ENCODE measurements at regions not wholly inside any gene's neighbourhood (a gene's known extent, or its start where the extent isn't known, plus 50 kb on each side); places are given as distances from the start of the nearest gene placed in this dataset.
A peak's percentile ranks its signal among the peaks of the same experiment; 100 is the strongest.

- Histone ChIP-seq H3K27me3 (ENCODE audit: low read depth) (no peaks in the 10 kb centered on the region), H3K4me3 (no peak overlapping the region), H3K36me3 (replicated peaks) (no peaks in the 10 kb centered on the region), H3K9me3 (no peaks in the 10 kb centered on the region), H3K4me1 (no peaks in the 10 kb centered on the region)
- in situ Hi-C loops (cut with MboI; ENCODE audit: low sequenced_read_pairs) = no loop called here
- DNase-seq (ENCODE audit: low spot score in 2 of 2) = no peak
Measured at GRCh38 chr22:49562685-49563249, 264.9 kb downstream of the BRD1 start.

- H3K27me3 ChIP-seq (ENCODE audit: low read depth) = no peaks in the 10 kb centered on the region
- in situ Hi-C loops (cut with MboI; ENCODE audit: low sequenced_read_pairs) = no loop called here
- no peak overlapping the region for H3K4me3 ChIP-seq
- no peaks in the 10 kb centered on the region for H3K36me3 ChIP-seq (replicated peaks)
- H3K9me3 ChIP-seq = no peaks in the 10 kb centered on the region
- H3K4me1 ChIP-seq = no peaks in the 10 kb centered on the region
- DNase-seq (ENCODE audit: low spot score in 2 of 2) = no peak
Measured at GRCh38 chr22:49561976-49562375, 265.7 kb downstream of the BRD1 start.

GRCh38 chr22:49561338-49561737, 266.3 kb downstream of the BRD1 start:
- no peak overlapping the region for H3K4me3 ChIP-seq
- no peaks in the 10 kb centered on the region for H3K36me3 ChIP-seq (replicated peaks)
- no peaks in the 10 kb centered on the region for H3K4me1 ChIP-seq
- no peaks in the 10 kb centered on the region for H3K9me3 ChIP-seq
- DNase-seq (ENCODE audit: low spot score in 2 of 2) = no peak
- H3K27me3 ChIP-seq (ENCODE audit: low read depth) = no peaks in the 10 kb centered on the region
- in situ Hi-C loops (cut with MboI; ENCODE audit: low sequenced_read_pairs) = no loop called here

- H3K27me3 ChIP-seq (ENCODE audit: low read depth) = no peaks in the 10 kb centered on the region
- in situ Hi-C loops (cut with MboI; ENCODE audit: low sequenced_read_pairs) = no loop called here
- H3K9me3 ChIP-seq = no peaks in the 10 kb centered on the region
- no peaks in the 10 kb centered on the region for H3K4me1 ChIP-seq
- DNase-seq (ENCODE audit: low spot score in 2 of 2) = peak in 1 of 2 experiments; percentile 3
- no peak overlapping the region for H3K4me3 ChIP-seq
- H3K36me3 ChIP-seq (replicated peaks) = no peaks in the 10 kb centered on the region
Measured at GRCh38 chr22:49555526-49555925, 272.1 kb downstream of the BRD1 start.

GRCh38 chr22:49554741-49555140, 272.9 kb downstream of the BRD1 start:
- H3K4me1 ChIP-seq = no peaks in the 10 kb centered on the region
- DNase-seq (ENCODE audit: low spot score in 2 of 2) = peak in 1 of 2 experiments; percentile 5
- no peaks in the 10 kb centered on the region for H3K27me3 ChIP-seq (ENCODE audit: low read depth)
- no peaks in the 10 kb centered on the region for H3K36me3 ChIP-seq (replicated peaks)
- no peaks in the 10 kb centered on the region for H3K9me3 ChIP-seq
- no peak overlapping the region for H3K4me3 ChIP-seq
- in situ Hi-C loops (cut with MboI; ENCODE audit: low sequenced_read_pairs) = no loop called here

GRCh38 chr22:49554296-49554625, 273.4 kb downstream of the BRD1 start:
- DNase-seq (ENCODE audit: low spot score in 2 of 2) = no peak
- H3K4me3 ChIP-seq = no peak overlapping the region
- in situ Hi-C loops (cut with MboI; ENCODE audit: low sequenced_read_pairs) = no loop called here
- H3K27me3 ChIP-seq (ENCODE audit: low read depth) = no peaks in the 10 kb centered on the region
- H3K4me1 ChIP-seq = no peaks in the 10 kb centered on the region
- no peaks in the 10 kb centered on the region for H3K36me3 ChIP-seq (replicated peaks)
- no peaks in the 10 kb centered on the region for H3K9me3 ChIP-seq

GRCh38 chr22:49553518-49554295, 274.0 kb downstream of the BRD1 start:
- peak in 1 of 2 experiments; percentile 12 for DNase-seq (ENCODE audit: low spot score in 2 of 2)
- no peaks in the 10 kb centered on the region for H3K4me1 ChIP-seq

GRCh38 chr22:49553076-49553475, 274.6 kb downstream of the BRD1 start:
- in situ Hi-C loops (cut with MboI; ENCODE audit: low sequenced_read_pairs) = no loop called here
- Histone ChIP-seq H3K36me3 (replicated peaks) (no peaks in the 10 kb centered on the region), H3K4me1 (no peaks in the 10 kb centered on the region), H3K27me3 (ENCODE audit: low read depth) (no peaks in the 10 kb centered on the region), H3K9me3 (no peaks in the 10 kb centered on the region), H3K4me3 (no peak overlapping the region)
- no peak for DNase-seq (ENCODE audit: low spot score in 2 of 2)

More at GRCh38 chr22:49553518-49554295, 274.0 kb downstream of the BRD1 start:
- in situ Hi-C loops (cut with MboI; ENCODE audit: low sequenced_read_pairs) = no loop called here
- no peak overlapping the region for H3K4me3 ChIP-seq
- H3K27me3 ChIP-seq (ENCODE audit: low read depth) = no peaks in the 10 kb centered on the region
- no peaks in the 10 kb centered on the region for H3K9me3 ChIP-seq
- no peaks in the 10 kb centered on the region for H3K36me3 ChIP-seq (replicated peaks)

GRCh38 chr22:49551897-49552614, 275.6 kb downstream of the BRD1 start:
- Histone ChIP-seq H3K9me3 (no peaks in the 10 kb centered on the region), H3K36me3 (replicated peaks) (no peaks in the 10 kb centered on the region), H3K27me3 (ENCODE audit: low read depth) (no peaks in the 10 kb centered on the region), H3K4me3 (no peak overlapping the region), H3K4me1 (no peaks in the 10 kb centered on the region)
- in situ Hi-C loops (cut with MboI; ENCODE audit: low sequenced_read_pairs) = no loop called here
- no peak for DNase-seq (ENCODE audit: low spot score in 2 of 2)

- no peaks in the 10 kb centered on the region for H3K27me3 ChIP-seq (ENCODE audit: low read depth)
- in situ Hi-C loops (cut with MboI; ENCODE audit: low sequenced_read_pairs) = no loop called here
- H3K36me3 ChIP-seq (replicated peaks) = no peaks in the 10 kb centered on the region
- no peak overlapping the region for H3K4me3 ChIP-seq
- no peaks in the 10 kb centered on the region for H3K4me1 ChIP-seq
- no peaks in the 10 kb centered on the region for H3K9me3 ChIP-seq
- no peak for DNase-seq (ENCODE audit: low spot score in 2 of 2)
Measured at GRCh38 chr22:49551446-49551845, 276.2 kb downstream of the BRD1 start.

- DNase-seq (ENCODE audit: low spot score in 2 of 2) = peak in 1 of 2 experiments; percentile 23
- no peaks in the 10 kb centered on the region for H3K36me3 ChIP-seq (replicated peaks)
- H3K9me3 ChIP-seq = no peaks in the 10 kb centered on the region
- in situ Hi-C loops (cut with MboI; ENCODE audit: low sequenced_read_pairs) = no loop called here
- no peak overlapping the region for H3K4me3 ChIP-seq
- no peaks in the 10 kb centered on the region for H3K27me3 ChIP-seq (ENCODE audit: low read depth)
- no peaks in the 10 kb centered on the region for H3K4me1 ChIP-seq
Measured at GRCh38 chr22:49550766-49551362, 276.8 kb downstream of the BRD1 start.

- in situ Hi-C loops (cut with MboI; ENCODE audit: low sequenced_read_pairs) = no loop called here
- no peaks in the 10 kb centered on the region for H3K27me3 ChIP-seq (ENCODE audit: low read depth)
Measured at GRCh38 chr22:49550141-49550430, 277.6 kb downstream of the BRD1 start.

GRCh38 chr22:49549256-49550140, 278.2 kb downstream of the BRD1 start:
- Histone ChIP-seq H3K4me1 (no peaks in the 10 kb centered on the region), H3K27me3 (ENCODE audit: low read depth) (no peaks in the 10 kb centered on the region), H3K36me3 (replicated peaks) (no peaks in the 10 kb centered on the region), H3K9me3 (no peaks in the 10 kb centered on the region), H3K4me3 (no peak overlapping the region)
- DNase-seq (ENCODE audit: low spot score in 2 of 2) = no peak
- in situ Hi-C loops (cut with MboI; ENCODE audit: low sequenced_read_pairs) = no loop called here

More at GRCh38 chr22:49550141-49550430, 277.6 kb downstream of the BRD1 start:
- Histone ChIP-seq H3K4me1 (no peaks in the 10 kb centered on the region), H3K36me3 (replicated peaks) (no peaks in the 10 kb centered on the region), H3K9me3 (no peaks in the 10 kb centered on the region), H3K4me3 (no peak overlapping the region)
- DNase-seq (ENCODE audit: low spot score in 2 of 2) = no peak
